A549 (cell line): ENCODE measurements at regions not wholly inside any gene's neighbourhood (a gene's known extent, or its start where the extent isn't known, plus 50 kb on each side); places are given as distances from the start of the nearest gene placed in this dataset.

ENCODE experiments used
- ATAC-seq, 2 experiments: fragments of 200-7000 bp in 1 of 2; fragments of >200 bp in 1 of 2; cut with Nextera tagmentation in 1 of 2; cut with Tn5 transposase in 1 of 2; 3 replicates each; pipeline versions ENCODE4 v1.8.0 to v1.9.1; 2018 to 2020; ENCODE audit warnings: mild to moderate bottlenecking in 1 of 2, moderate library complexity in 1 of 2
- CTCF ChIA-PET: fragments of 300-600 bp; sonication (Branson Sonifier 250); formaldehyde crosslinking; extraction: SDS; loops from one replicate; lab custom pipeline; 2021; ENCODE audit warnings: antibody characterized with exemption, inconsistent platforms; lab: Yijun Ruan, JAX
- POLR2A ChIA-PET: fragments of 350-600 bp; formaldehyde crosslinking; extraction: SDS; loops from one replicate; lab custom pipeline; 2021; ENCODE audit warnings: antibody characterized with exemption, inconsistent platforms; lab: Yijun Ruan, JAX
- DNase-seq, 2 experiments: peaks; one replicate each; pipeline versions ENCODE4 v3.0.0 to v3.0.0-alpha.2; 2011 to 2016; ENCODE audit warnings: low read depth in 1 of 2, low spot score in 1 of 2
- FAIRE-seq: peaks from 2 replicates; lab custom pipeline; 2011; peaks lifted over from hg19 to GRCh38; lab: Jason Lieb, UNC
- H3K27ac ChIP-seq, 2 experiments: fragments of >200 bp; sonication (Bioruptor Twin); formaldehyde crosslinking; 3 replicates each; pipeline ENCODE4 v1.5.1; 2016 to 2017
- H3K4me1 ChIP-seq: fragments of >200 bp; sonication (Bioruptor Twin); formaldehyde crosslinking; 3 replicates; pipeline ENCODE4 v1.6.1; 2016
- H3K4me2 ChIP-seq: fragments of >200 bp; sonication (Bioruptor Twin); formaldehyde crosslinking; 3 replicates; pipeline ENCODE4 v1.6.1; 2016
- H3K4me3 ChIP-seq: fragments of >200 bp; sonication (Bioruptor Twin); formaldehyde crosslinking; 3 replicates; pipeline ENCODE4 v1.5.1; 2016
- H3K9me3 ChIP-seq: fragments of >200 bp; sonication (Bioruptor Twin); formaldehyde crosslinking; 3 replicates; pipeline ENCODE4 v1.6.1; 2016
- CBX2 ChIP-seq: fragments of 200-600 bp; sonication (generic); IDR thresholded peaks from 2 replicates; pipeline ENCODE4 v1.6.1; 2016; ENCODE audit warnings: low read depth, mild to moderate bottlenecking, borderline replicate concordance
- CBX8 ChIP-seq: fragments of 200-600 bp; sonication (generic); IDR thresholded peaks from 2 replicates; pipeline ENCODE4 v1.6.1; 2016
- CHD2 ChIP-seq: fragments of 150-350 bp; IDR thresholded peaks from 2 replicates; pipeline ENCODE4 v1.6.1; 2014; ENCODE audit warnings: low read length; ENCODE audit not compliant: partially characterized antibody
- FOSL2 ChIP-seq, 2 experiments: fragments of 450-650 bp in 1 of 2; fragments of >200 bp in 1 of 2; sonication (Bioruptor Twin) in 1 of 2; formaldehyde crosslinking; IDR thresholded peaks; 2 replicates each; pipeline versions ENCODE4 v1.5.0 to v1.6.1; 2016 to 2020; ENCODE audit warnings: mild to moderate bottlenecking in 1 of 2, moderate library complexity in 1 of 2
- FOXS1 ChIP-seq: fragments of 250-450 bp; sonication (Bioruptor Pico); IDR thresholded peaks from 2 replicates; pipeline ENCODE4 v1.5.0; 2020; ENCODE audit warnings: mild to moderate bottlenecking, moderate library complexity
- HEYL ChIP-seq: fragments of 250-450 bp; sonication (Bioruptor Pico); IDR thresholded peaks from 2 replicates; pipeline ENCODE4 v1.8.0; 2021; ENCODE audit warnings: mild to moderate bottlenecking, moderate library complexity
- HOXB5 ChIP-seq: fragments of 250-450 bp; sonication (Bioruptor Pico); IDR thresholded peaks from 2 replicates; pipeline ENCODE4 v1.5.0; 2020; ENCODE audit warnings: mild to moderate bottlenecking, moderate library complexity
- JUNB ChIP-seq: fragments of >200 bp; sonication (Bioruptor Twin); formaldehyde crosslinking; IDR thresholded peaks from 2 replicates; pipeline ENCODE4 v1.6.1; 2016
- KDM1A ChIP-seq: fragments of 200-600 bp; sonication (generic); IDR thresholded peaks from 2 replicates; pipeline ENCODE4 v1.6.1; 2016; ENCODE audit warnings: low read depth, mild to moderate bottlenecking
- KDM5A ChIP-seq: fragments of 200-600 bp; sonication (generic); IDR thresholded peaks from 2 replicates; pipeline ENCODE4 v1.6.1; 2016; ENCODE audit warnings: antibody characterized with exemption, mild to moderate bottlenecking
- MAZ ChIP-seq: fragments of 150-350 bp; IDR thresholded peaks from 2 replicates; pipeline ENCODE4 v1.6.1; 2014; ENCODE audit warnings: antibody characterized with exemption, low read depth, low read length, borderline replicate concordance
- MYC ChIP-seq: IDR thresholded peaks from 2 replicates; pipeline ENCODE4 v1.6.1; 2012; ENCODE audit warnings: mild to moderate bottlenecking, inconsistent platforms, low read length, improper control_type of control experiment, borderline replicate concordance
- NFE2L2 ChIP-seq: fragments of 150-350 bp; conservative IDR thresholded peaks from 2 replicates; pipeline ENCODE4 v1.6.1; 2014; ENCODE audit warnings: low read length
- PHF8 ChIP-seq: fragments of 200-600 bp; sonication (generic); IDR thresholded peaks from 2 replicates; pipeline ENCODE4 v1.6.1; 2016; ENCODE audit warnings: low read depth, mild to moderate bottlenecking, antibody characterized with exemption, moderate library complexity, borderline replicate concordance
- POLR2A ChIP-seq: IDR thresholded peaks from 2 replicates; pipeline ENCODE4 v1.6.1; 2012; ENCODE audit warnings: mild to moderate bottlenecking, low read length
- RARB ChIP-seq: fragments of 250-450 bp; sonication (Bioruptor Pico); IDR thresholded peaks from 2 replicates; pipeline ENCODE4 v1.8.0; 2021; ENCODE audit warnings: mild to moderate bottlenecking, moderate library complexity
- RFX5 ChIP-seq: fragments of 450-650 bp; IDR thresholded peaks from 2 replicates; pipeline ENCODE4 v1.7.1; 2014; ENCODE audit warnings: antibody characterized with exemption, mild to moderate bottlenecking, moderate library complexity
- TP53 ChIP-seq: fragments of 250-450 bp; sonication (Bioruptor Pico); IDR thresholded peaks from 2 replicates; pipeline ENCODE4 v1.5.0; 2021; ENCODE audit warnings: mild to moderate bottlenecking, moderate library complexity
- ZSCAN20 ChIP-seq: fragments of 250-450 bp; sonication (Bioruptor Pico); IDR thresholded peaks from 2 replicates; pipeline ENCODE4 v1.8.0; 2022; ENCODE audit warnings: mild to moderate bottlenecking, moderate library complexity
- WGBS: methylation state at CpG from one replicate; pipeline ENCODE4 v1.1.6; 2017; ENCODE audit errors: missing lambda C conversion rate; 5-methylcytosine and 5-hydroxymethylcytosine counted together
- TF ChIP-seq, protein P1 (sequence below): IDR thresholded peaks from 2 replicates; pipeline ENCODE4 v1.6.1; 2012; ENCODE audit warnings: low read depth, borderline replicate concordance
- TF ChIP-seq, protein P2 (sequence below): IDR thresholded peaks from 2 replicates; pipeline ENCODE4 v1.6.1; 2012
- TF ChIP-seq, protein P3 (sequence below): fragments of >200 bp; sonication (Bioruptor Twin); formaldehyde crosslinking; IDR thresholded peaks from 3 replicates; pipeline ENCODE4 v1.5.1; 2016
- TF ChIP-seq, protein P4 (sequence below): fragments of 450-650 bp; IDR thresholded peaks from 2 replicates; pipeline ENCODE4 v1.6.1; 2014; ENCODE audit warnings: antibody characterized with exemption
- TF ChIP-seq, protein P5 (sequence below): IDR thresholded peaks from 2 replicates; pipeline ENCODE4 v1.6.1; 2012
- TF ChIP-seq, protein P6 (sequence below): fragments of 250-450 bp; sonication (Bioruptor Pico); IDR thresholded peaks from 2 replicates; pipeline ENCODE4 v1.5.0; 2020; ENCODE audit warnings: low read depth, mild to moderate bottlenecking, moderate library complexity
- TF ChIP-seq, protein P7 (sequence below): fragments of 250-450 bp; sonication (Bioruptor Pico); IDR thresholded peaks from 2 replicates; pipeline ENCODE4 v1.5.0; 2021; ENCODE audit warnings: mild to moderate bottlenecking, moderate library complexity, borderline replicate concordance

DNA sequence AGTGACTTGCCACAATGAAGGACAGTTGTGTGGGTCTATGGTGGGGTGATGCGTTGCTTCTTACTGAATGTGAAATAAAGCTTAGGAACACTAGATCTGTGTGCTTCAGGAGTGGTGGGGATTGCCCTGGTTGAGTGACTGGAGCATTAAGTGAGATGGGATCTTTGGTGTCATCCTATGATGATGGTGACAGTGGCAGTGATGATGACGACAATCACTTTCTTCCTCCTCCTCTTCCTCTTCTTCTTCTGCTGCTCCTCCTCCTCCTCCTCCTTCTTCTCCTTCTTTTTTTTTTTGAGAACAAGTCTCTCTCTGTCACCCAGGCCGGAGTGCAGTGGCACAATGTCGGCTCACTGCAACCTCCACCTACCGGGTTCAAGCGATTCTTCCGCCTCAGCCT is 396.8 kb downstream of the SEC14L1 start (continued):
- TF ChIP-seq, protein P1, sequence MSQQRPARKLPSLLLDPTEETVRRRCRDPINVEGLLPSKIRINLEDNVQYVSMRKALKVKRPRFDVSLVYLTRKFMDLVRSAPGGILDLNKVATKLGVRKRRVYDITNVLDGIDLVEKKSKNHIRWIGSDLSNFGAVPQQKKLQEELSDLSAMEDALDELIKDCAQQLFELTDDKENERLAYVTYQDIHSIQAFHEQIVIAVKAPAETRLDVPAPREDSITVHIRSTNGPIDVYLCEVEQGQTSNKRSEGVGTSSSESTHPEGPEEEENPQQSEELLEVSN = no peak
- no peak for TF ChIP-seq MAZ
- no peak for TF ChIP-seq RFX5
- TF ChIP-seq MYC = no peak
- no peak for TF ChIP-seq KDM1A
- TF ChIP-seq JUNB = no peak
- TF ChIP-seq HOXB5 = no peak

DNA sequence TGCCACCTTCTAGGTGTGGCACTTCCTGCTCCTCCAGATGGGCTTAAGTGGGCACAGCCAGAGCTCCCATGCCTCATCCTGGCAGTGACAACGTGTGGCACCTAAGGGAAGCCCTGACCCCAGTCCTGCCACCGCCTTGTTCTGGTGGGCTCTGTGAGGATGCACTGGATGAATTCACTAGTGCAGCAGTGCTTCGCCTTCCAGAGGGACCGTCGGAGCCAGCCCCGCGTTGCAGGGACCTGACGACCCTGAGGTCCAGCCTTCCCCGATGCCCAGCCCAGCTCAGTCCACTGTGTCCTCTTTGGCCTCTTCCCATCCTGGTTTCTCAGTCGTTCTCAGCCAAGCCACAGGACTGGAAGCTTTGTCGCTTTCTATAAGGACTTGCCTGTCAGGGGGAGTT is 399.8 kb downstream of the SEC14L1 start:
- CTCF ChIA-PET = interaction anchor here (0.6 to 12.0 kb wide), 4 partner anchors 16 to 476 kb away, joined by 3 to 316 read pairs (median 3); no protein-coding TSS in a partner anchor
- Histone ChIP-seq H3K27ac (no peak overlapping the region), H3K4me1 (peaks cover 16% of the 10 kb centered on the region), H3K9me3 (no peaks in the 10 kb centered on the region), H3K4me2 (no peak overlapping the region), H3K4me3 (no peak overlapping the region)
- FAIRE-seq (no peak), ATAC-seq (no peak), DNase-seq (no peak)
- TF ChIP-seq FOXS1 (no peak), RARB (CRISPR knock-in tag) (no peak), CBX2 (no peak), POLR2A (no peak), CHD2 (no peak), ZSCAN20 (CRISPR knock-in tag) (no peak), KDM5A (no peak), NFE2L2 (no peak), CBX8 (no peak)
- TF ChIP-seq, protein P2, sequence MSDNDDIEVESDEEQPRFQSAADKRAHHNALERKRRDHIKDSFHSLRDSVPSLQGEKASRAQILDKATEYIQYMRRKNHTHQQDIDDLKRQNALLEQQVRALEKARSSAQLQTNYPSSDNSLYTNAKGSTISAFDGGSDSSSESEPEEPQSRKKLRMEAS = no peak
- TF ChIP-seq, protein P3, sequence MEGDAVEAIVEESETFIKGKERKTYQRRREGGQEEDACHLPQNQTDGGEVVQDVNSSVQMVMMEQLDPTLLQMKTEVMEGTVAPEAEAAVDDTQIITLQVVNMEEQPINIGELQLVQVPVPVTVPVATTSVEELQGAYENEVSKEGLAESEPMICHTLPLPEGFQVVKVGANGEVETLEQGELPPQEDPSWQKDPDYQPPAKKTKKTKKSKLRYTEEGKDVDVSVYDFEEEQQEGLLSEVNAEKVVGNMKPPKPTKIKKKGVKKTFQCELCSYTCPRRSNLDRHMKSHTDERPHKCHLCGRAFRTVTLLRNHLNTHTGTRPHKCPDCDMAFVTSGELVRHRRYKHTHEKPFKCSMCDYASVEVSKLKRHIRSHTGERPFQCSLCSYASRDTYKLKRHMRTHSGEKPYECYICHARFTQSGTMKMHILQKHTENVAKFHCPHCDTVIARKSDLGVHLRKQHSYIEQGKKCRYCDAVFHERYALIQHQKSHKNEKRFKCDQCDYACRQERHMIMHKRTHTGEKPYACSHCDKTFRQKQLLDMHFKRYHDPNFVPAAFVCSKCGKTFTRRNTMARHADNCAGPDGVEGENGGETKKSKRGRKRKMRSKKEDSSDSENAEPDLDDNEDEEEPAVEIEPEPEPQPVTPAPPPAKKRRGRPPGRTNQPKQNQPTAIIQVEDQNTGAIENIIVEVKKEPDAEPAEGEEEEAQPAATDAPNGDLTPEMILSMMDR = no peak
- TF ChIP-seq, protein P4, sequence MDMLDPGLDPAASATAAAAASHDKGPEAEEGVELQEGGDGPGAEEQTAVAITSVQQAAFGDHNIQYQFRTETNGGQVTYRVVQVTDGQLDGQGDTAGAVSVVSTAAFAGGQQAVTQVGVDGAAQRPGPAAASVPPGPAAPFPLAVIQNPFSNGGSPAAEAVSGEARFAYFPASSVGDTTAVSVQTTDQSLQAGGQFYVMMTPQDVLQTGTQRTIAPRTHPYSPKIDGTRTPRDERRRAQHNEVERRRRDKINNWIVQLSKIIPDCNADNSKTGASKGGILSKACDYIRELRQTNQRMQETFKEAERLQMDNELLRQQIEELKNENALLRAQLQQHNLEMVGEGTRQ = no peak
- TF ChIP-seq, protein P5, sequence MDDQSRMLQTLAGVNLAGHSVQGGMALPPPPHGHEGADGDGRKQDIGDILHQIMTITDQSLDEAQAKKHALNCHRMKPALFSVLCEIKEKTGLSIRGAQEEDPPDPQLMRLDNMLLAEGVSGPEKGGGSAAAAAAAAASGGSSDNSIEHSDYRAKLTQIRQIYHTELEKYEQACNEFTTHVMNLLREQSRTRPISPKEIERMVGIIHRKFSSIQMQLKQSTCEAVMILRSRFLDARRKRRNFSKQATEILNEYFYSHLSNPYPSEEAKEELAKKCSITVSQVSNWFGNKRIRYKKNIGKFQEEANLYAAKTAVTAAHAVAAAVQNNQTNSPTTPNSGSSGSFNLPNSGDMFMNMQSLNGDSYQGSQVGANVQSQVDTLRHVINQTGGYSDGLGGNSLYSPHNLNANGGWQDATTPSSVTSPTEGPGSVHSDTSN = no peak
- TF ChIP-seq, protein P6, sequence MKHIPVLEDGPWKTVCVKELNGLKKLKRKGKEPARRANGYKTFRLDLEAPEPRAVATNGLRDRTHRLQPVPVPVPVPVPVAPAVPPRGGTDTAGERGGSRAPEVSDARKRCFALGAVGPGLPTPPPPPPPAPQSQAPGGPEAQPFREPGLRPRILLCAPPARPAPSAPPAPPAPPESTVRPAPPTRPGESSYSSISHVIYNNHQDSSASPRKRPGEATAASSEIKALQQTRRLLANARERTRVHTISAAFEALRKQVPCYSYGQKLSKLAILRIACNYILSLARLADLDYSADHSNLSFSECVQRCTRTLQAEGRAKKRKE (CRISPR knock-in tag) = no peak
- WGBS = 59% methylated on average over 11 of the region's 11 CpGs
- POLR2A ChIA-PET = interaction anchor here (2.3 kb wide), 1 partner anchor 418 kb away, joined by 8 read pairs; the partner anchor contains the start of gene TNRC6C

DNA sequence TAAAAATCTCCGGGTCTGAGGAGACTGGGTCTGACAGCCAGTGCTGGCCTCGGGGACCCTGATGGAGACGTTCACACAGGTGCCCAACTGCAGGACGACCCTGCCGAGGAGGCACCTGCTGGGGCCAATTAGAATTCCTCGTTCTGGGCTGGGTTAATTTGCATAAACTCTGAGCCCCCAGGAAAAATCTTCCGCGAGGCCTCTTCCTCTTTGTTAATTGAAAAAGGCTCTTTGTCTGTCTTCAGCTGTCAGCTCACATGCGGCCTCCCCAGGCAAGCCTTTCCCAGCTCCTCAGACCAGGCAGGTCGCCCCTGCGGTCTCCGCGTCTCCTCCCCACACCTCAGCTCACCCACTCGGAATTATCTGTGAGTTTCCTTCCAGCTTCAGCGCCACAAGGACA is 400.2 kb downstream of the SEC14L1 start:
- CTCF ChIA-PET = interaction anchor here (0.6 to 12.0 kb wide), 5 partner anchors 16 to 475 kb away, joined by 3 to 316 read pairs (median 7); no protein-coding TSS in a partner anchor
- Histone ChIP-seq H3K4me3 (no peak overlapping the region), H3K27ac (no peak overlapping the region), H3K9me3 (no peaks in the 10 kb centered on the region), H3K4me2 (no peak overlapping the region), H3K4me1 (peaks cover 16% of the 10 kb centered on the region)
- POLR2A ChIA-PET = interaction anchor here (2.3 kb wide), 1 partner anchor 417 kb away, joined by 8 read pairs; the partner anchor contains the start of gene TNRC6C
- WGBS = 55% methylated on average over 15 of the region's 15 CpGs
- DNase-seq (no peak), FAIRE-seq (no peak), ATAC-seq (no peak)
- TF ChIP-seq KDM1A (no peak), TP53 (CRISPR knock-in tag) (no peak), MYC (no peak), FOSL2 (IDR thresholded peaks at IDR 0.05) (no peak), FOSL2 (CRISPR knock-in tag; IDR thresholded peaks at IDR 0.05) (no peak), PHF8 (no peak), HEYL (CRISPR knock-in tag) (no peak)
- TF ChIP-seq, protein P7, sequence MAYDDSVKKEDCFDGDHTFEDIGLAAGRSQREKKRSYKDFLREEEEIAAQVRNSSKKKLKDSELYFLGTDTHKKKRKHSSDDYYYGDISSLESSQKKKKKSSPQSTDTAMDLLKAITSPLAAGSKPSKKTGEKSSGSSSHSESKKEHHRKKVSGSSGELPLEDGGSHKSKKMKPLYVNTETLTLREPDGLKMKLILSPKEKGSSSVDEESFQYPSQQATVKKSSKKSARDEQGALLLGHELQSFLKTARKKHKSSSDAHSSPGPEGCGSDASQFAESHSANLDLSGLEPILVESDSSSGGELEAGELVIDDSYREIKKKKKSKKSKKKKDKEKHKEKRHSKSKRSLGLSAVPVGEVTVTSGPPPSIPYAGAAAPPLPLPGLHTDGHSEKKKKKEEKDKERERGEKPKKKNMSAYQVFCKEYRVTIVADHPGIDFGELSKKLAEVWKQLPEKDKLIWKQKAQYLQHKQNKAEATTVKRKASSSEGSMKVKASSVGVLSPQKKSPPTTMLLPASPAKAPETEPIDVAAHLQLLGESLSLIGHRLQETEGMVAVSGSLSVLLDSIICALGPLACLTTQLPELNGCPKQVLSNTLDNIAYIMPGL (CRISPR knock-in tag) = no peak
